Neuron (in vitro differentiated cells): ENCODE measurements at regions not wholly inside any gene's neighbourhood (a gene's known extent, or its start where the extent isn't known, plus 50 kb on each side); places are given as distances from the start of the nearest gene placed in this dataset.
"Not testable (repeated sequence)": the region's sequence is repeated elsewhere in the genome, so short reads cannot be mapped to it uniquely, and the experiment has no call there.

Experiments
- H2AFZ ChIP-seq: one replicate; pipeline ENCODE4 v1.6.1; 2013; ENCODE audit warnings: low read depth, mild to moderate bottlenecking, inconsistent platforms, low read length, moderate library complexity
- H3K27me3 ChIP-seq: one replicate; pipeline ENCODE4 v1.6.1; 2013; ENCODE audit warnings: low read length; ENCODE audit not compliant: insufficient read depth
- H3K36me3 ChIP-seq: one replicate; pipeline ENCODE4 v1.6.1; 2013; ENCODE audit warnings: low read length; ENCODE audit not compliant: insufficient read depth
- H3K4me1 ChIP-seq: one replicate; pipeline ENCODE4 v1.6.1; 2013; ENCODE audit warnings: low read length; ENCODE audit not compliant: insufficient read depth
- H3K4me3 ChIP-seq: 2 replicates; pipeline ENCODE4 v1.5.1; 2013; ENCODE audit warnings: mild to moderate bottlenecking, low read length, moderate library complexity
- H3K9me3 ChIP-seq: one replicate; pipeline ENCODE4 v1.6.1; 2013; ENCODE audit warnings: low read length

DNA sequence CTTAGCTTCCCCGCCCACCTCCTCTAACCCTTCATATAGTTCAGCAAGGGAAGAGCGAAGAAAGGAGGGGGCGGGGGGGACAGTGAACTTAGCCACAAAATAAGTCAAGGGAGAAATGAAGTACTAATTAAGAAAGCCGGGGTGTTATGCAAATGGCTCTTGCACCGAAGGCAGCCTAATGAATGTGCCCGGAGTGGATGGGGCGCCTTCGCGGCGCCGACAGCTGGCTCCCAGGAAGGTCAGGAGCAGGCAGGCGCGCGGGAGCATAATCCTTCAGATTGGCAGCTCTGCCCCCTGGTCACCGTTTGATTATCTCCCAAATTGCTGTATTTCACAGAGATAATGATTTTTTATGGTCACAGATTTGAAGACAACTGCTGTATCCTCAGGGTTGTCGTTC lies 395.1 kb downstream of the TFAP2B start:
- Histone ChIP-seq H3K4me3 (no peak overlapping the region), H3K36me3 (no peaks in the 10 kb centered on the region), H3K27me3 (no peaks in the 10 kb centered on the region), H2AFZ (no peak overlapping the region), H3K9me3 (no peaks in the 10 kb centered on the region), H3K4me1 (peaks cover 1% of the 10 kb centered on the region)

DNA sequence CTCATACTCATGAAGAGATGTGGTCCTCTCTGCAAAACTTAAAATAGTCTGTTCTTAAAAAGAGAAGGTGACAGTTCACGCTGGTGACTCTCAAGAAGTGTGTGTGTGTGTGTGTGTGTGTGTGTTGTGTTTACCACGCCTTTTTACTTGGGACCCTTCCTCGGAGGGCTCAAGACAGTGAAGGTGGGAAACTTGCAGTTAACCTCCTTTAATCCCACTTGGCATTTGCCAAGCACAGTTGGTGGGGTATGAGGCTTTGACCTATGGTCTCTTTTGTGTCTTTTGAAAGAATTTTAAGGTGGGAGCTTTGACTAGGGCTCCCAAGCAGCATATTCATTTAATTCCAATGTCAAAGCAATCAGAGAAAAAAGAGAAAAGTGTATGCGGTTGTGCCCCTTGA lies 395.8 kb downstream of the TFAP2B start:
- H3K36me3 ChIP-seq: no peaks in the 10 kb centered on the region
- peaks cover 1% of the 10 kb centered on the region for H3K4me1 ChIP-seq
- H3K4me3 ChIP-seq: no peak overlapping the region
- H3K9me3 ChIP-seq: no peaks in the 10 kb centered on the region
- H3K27me3 ChIP-seq: no peaks in the 10 kb centered on the region
- H2AFZ ChIP-seq: no peak overlapping the region

DNA sequence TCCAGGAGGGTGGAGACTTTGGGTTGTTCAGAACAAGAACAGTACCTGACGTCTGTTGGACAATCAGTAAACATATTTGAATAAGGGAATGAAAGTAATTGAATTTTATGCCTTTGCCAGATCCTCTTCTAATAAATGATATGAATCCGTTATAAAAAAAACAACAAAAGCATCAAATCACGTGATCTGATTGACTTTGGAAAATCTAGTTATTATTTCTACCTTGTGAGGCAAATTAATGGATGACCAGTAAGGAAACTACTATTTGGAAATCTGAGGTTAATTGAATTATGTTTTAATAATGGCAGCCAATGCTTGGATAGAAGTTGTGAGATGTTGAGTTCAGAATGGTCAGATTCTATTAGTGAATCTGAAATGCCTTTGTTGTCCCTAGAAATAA lies 399.5 kb downstream of the TFAP2B start:
- Histone ChIP-seq H3K36me3 (no peaks in the 10 kb centered on the region), H3K4me3 (no peak overlapping the region)

DNA sequence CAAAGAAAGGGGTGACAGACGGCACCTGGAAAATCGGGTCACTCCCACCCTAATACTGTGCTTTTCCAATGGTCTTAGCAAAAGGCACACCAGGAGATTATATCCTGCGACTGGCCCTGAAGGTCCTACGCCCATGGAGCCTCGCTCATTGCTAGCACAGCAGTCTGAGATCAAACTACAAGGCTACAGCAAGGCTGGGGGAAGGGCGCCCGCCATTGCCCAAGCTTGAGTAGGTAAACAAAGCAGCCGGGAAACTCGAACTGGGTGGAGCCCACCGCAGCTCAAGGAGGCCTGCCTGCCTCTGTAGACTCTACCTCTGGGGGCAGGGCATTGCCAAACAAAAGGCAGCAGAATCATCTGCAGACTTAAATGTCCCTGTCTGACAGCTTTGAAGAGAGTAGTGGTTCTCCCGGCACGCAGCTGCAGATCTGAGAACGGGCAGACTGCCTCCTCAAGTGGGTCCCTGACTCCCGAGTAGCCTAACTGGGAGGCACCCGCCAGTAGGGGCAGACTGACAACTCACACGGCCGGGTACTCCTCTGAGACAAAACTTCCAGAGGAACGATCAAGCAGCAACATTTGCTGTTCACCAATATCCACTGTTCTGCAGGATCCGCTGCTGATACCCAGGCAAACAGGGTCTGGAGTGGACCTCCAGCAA lies 406.0 kb downstream of the TFAP2B start:
- H3K4me1 ChIP-seq, H3K36me3 ChIP-seq, H3K4me3 ChIP-seq, H3K9me3 ChIP-seq, H2AFZ ChIP-seq, H3K27me3 ChIP-seq: not testable (repeated sequence)

More for the DNA sequence above, 399.5 kb downstream of the TFAP2B start:
- Histone ChIP-seq H3K27me3 (no peaks in the 10 kb centered on the region), H3K4me1 (peaks cover 1% of the 10 kb centered on the region), H2AFZ (no peak overlapping the region), H3K9me3 (no peaks in the 10 kb centered on the region)

DNA sequence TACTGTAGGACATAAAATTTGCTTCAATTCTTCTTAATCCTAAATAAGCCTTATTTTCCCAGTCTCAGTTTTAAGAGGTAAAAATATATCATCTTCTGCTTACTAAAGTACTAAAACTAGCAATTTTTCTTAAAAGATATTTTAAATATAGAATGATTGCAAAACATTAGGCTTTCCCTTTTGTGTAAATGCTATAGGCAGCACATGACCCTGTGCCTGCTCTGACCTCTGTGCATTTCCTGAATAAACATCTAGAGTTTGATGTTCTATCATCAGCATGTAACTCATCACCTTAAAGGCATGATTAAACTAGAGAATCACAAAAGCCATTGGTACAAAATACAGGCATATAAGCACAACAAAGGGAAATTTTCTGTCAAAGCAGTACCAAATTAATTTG lies 422.7 kb downstream of the TFAP2B start:
- Histone ChIP-seq H2AFZ (no peak overlapping the region), H3K27me3 (peaks cover 2% of the 10 kb centered on the region), H3K9me3 (no peaks in the 10 kb centered on the region), H3K4me3 (no peak overlapping the region), H3K4me1 (no peaks in the 10 kb centered on the region), H3K36me3 (no peaks in the 10 kb centered on the region)

DNA sequence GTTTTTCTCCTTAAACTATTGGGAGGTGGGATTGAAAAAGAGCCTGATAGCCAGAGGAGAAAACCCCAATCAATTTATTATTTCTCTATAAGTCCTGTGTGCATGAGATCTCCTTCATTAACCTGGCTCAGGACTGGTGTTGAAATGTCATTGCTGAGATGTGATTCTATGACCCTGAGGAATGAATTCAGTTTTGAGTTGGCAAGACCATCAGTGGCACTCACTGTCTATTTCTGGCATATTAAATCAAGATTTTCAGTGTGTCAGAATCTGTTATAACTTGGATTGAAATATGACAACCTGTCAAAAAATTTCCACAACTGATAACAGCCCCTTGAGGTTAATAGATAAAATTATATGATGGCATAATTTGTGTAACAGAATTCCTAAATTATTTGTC lies 431.1 kb downstream of the TFAP2B start:
- Histone ChIP-seq H3K9me3 (no peaks in the 10 kb centered on the region), H2AFZ (no peak overlapping the region), H3K4me1 (no peaks in the 10 kb centered on the region), H3K36me3 (no peaks in the 10 kb centered on the region), H3K4me3 (no peak overlapping the region), H3K27me3 (no peaks in the 10 kb centered on the region)

DNA sequence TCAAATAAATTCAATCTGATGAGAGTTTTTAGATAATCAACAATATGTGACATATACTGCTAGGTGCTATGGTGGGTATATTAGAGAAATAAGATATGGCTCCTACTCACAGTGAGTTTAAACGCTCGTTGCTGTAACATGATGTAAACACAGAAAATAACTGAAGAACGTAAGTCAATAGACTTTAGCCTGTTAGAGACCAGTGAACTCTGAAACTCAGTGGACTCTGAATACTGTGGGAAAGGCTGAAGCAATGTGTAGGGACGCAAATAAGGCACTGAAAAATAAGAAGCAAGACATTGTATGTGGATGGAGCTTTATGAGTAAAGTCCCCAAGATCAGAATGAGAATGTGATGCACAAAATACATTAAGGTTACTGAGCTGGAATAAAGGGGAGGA lies 431.6 kb downstream of the TFAP2B start:
- H3K4me1 ChIP-seq: no peaks in the 10 kb centered on the region
- H3K4me3 ChIP-seq: no peak overlapping the region
- no peaks in the 10 kb centered on the region for H3K9me3 ChIP-seq
- H3K27me3 ChIP-seq: no peaks in the 10 kb centered on the region
- no peak overlapping the region for H2AFZ ChIP-seq
- H3K36me3 ChIP-seq: no peaks in the 10 kb centered on the region

DNA sequence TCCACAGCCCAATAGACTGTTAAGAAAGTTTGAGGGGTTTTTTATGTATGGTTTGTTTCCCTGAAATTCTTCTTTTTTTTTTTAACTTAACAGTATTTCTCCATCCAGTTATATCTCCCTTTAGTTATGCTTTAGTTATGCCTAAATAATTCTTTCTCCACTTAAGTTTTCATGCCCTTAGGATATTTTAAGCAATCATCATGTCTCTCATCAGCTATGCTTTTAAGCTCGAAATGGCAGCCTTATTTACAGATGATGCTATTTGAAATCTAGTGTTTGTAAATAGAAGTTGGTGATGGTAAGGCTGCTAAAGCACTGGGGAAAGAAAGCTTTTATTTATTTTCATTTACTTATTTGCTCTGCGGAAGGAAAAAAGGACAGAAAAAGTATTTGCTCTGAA lies 439.3 kb downstream of the TFAP2B start:
- no peak overlapping the region for H2AFZ ChIP-seq
- H3K4me1 ChIP-seq: no peaks in the 10 kb centered on the region
- no peaks in the 10 kb centered on the region for H3K9me3 ChIP-seq
- no peaks in the 10 kb centered on the region for H3K27me3 ChIP-seq
- no peak overlapping the region for H3K4me3 ChIP-seq
- H3K36me3 ChIP-seq: no peaks in the 10 kb centered on the region

DNA sequence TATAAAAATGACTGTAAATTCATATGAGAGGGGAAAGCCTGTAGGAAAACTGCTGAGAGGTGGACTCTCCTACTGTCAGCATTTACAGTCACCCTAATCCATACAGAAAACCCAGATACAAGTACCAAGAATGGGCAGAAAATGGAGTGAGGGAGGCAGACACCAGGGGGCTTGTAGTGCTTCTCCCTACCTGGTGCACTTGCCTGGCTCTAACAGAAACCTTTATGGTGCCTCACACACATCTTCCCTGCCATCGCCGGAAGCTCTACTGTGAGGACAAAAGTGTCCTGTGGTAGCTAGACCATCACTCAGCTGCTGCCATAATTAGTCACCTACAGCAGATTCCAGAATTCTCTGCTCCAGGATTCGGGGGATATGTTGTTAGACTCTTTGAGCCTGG lies 441.3 kb downstream of the TFAP2B start:
- Histone ChIP-seq H3K27me3 (no peaks in the 10 kb centered on the region), H3K36me3 (no peaks in the 10 kb centered on the region), H3K4me3 (no peak overlapping the region), H3K4me1 (no peaks in the 10 kb centered on the region), H3K9me3 (no peaks in the 10 kb centered on the region), H2AFZ (no peak overlapping the region)

DNA sequence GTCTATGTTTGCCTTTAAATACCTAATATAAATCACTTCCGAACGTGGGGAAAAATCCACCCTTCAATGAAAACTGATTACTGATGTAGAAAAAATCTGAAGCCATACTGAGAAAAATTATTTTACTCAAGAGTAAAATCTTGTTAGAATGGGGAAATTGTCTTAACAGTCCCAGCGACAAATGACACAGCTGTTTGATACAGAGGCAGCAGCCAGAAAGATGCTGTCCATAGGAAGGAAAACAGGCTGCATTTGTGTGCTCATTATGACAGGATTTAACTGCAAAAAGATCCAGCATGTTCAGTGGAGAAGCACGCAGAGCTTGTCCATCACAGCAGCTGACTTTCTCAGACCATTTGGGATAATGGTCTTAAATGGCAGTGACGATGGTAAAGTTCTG lies 443.0 kb downstream of the TFAP2B start:
- Histone ChIP-seq H3K4me3 (no peak overlapping the region), H3K27me3 (no peaks in the 10 kb centered on the region), H3K9me3 (no peaks in the 10 kb centered on the region), H3K4me1 (no peaks in the 10 kb centered on the region), H3K36me3 (no peaks in the 10 kb centered on the region), H2AFZ (no peak overlapping the region)

DNA sequence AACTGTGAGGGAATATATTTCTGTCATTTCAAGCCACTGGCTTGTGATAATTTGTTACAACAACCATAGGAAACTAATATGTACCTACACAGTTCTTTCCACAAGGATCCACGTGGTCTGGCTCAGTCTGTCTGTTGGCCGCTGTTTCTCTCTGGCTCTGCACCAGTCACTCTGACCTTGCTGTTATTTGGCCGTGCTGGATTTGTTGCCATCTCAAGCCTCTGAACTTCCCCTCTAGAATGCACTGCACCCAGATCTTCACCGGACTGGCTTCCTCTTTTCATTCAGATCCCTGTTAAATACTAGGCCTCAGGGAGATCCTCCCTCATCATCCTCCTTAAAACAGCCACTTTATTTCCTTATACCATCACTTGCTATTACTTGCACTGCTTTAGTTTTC lies 446.8 kb downstream of the TFAP2B start:
- Histone ChIP-seq H3K36me3 (no peaks in the 10 kb centered on the region), H3K27me3 (no peaks in the 10 kb centered on the region), H3K9me3 (no peaks in the 10 kb centered on the region), H2AFZ (no peak overlapping the region), H3K4me3 (no peak overlapping the region), H3K4me1 (no peaks in the 10 kb centered on the region)

DNA sequence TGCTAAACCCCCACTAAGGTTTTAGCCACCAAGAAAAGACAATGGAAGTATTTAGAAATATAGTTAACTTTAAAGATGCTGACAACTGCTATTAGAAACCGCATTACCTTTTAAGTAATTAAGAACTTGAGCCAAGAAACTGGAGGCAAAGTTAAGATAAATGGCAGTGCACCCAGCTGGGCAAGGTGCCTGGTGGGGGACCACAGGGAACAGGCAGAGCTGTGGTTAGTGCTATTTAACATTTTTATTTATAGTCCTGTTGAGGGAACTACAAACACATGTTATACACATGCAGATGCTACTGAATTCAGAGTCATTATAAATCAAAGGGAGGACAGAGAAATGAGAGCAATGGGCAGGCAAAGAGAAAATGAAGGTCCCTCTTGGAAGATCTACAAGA lies 447.9 kb downstream of the TFAP2B start:
- Histone ChIP-seq H3K4me3 (no peak overlapping the region), H3K9me3 (no peaks in the 10 kb centered on the region), H2AFZ (no peak overlapping the region)

DNA sequence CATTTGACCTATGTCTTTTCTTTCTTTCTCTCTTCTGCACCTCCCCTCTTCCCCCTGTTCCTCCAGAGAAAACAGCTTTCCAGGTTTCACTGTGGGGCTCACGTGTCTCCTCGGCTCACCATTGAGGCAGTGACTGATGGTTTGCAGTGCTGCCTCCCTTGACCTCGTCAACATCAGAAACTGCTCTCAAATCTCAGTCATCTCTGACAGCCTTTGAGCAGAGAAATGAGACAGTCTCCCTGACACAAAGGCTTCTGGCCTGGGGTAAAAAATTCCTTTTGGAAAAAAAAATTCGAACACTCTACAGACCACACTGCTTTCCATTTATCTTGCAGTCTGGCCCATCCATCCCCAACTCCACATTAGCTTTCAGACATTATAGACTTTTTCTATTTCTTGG lies 450.0 kb downstream of the TFAP2B start:
- Histone ChIP-seq H3K36me3 (no peaks in the 10 kb centered on the region), H3K4me3 (no peak overlapping the region), H3K4me1 (no peaks in the 10 kb centered on the region), H3K27me3 (no peaks in the 10 kb centered on the region), H2AFZ (no peak overlapping the region), H3K9me3 (no peaks in the 10 kb centered on the region)

More for the DNA sequence above, 447.9 kb downstream of the TFAP2B start:
- Histone ChIP-seq H3K36me3 (no peaks in the 10 kb centered on the region), H3K4me1 (no peaks in the 10 kb centered on the region), H3K27me3 (no peaks in the 10 kb centered on the region)

DNA sequence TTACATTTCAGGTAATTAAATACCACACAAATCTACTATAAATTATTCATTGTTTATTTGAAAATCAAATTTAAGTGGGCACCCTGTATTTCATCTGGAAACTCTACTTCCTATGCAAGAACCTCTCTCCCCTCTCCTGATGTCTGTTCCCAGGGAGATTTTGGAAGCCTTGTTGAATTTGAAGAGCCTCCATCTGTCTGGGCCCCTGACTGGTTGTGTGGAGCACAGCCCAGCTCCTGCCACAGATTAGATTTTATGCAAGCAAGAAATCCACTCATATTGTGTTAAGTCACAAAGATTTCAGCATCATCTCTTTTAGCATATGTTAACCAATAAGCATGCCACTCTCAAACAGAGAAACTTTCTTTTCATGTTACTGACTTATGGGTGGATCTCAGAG lies 451.2 kb downstream of the TFAP2B start:
- no peak overlapping the region for H2AFZ ChIP-seq
- no peaks in the 10 kb centered on the region for H3K36me3 ChIP-seq
- H3K4me1 ChIP-seq: no peaks in the 10 kb centered on the region
- no peaks in the 10 kb centered on the region for H3K9me3 ChIP-seq
- no peaks in the 10 kb centered on the region for H3K27me3 ChIP-seq
- H3K4me3 ChIP-seq: no peak overlapping the region
